Lower leg skin (tissue), 3 donors: ENCODE measurements at regions not wholly inside any gene's neighbourhood (a gene's known extent, or its start where the extent isn't known, plus 50 kb on each side); places are given as distances from the start of the nearest gene placed in this dataset.

Experiments
- POLR2A ChIP-seq, 2 donors: fragments of 450-650 bp; IDR thresholded peaks; one replicate each; pipeline ENCODE4 v1.6.1; 2016 to 2017; ENCODE audit warnings: antibody characterized with exemption in 2 of 2, mild to moderate bottlenecking in 1 of 2, moderate library complexity in 1 of 2
- TF ChIP-seq, protein P1 (sequence below), 3 donors: fragments of 450-650 bp; IDR thresholded peaks; one replicate each; pipeline ENCODE4 v1.5.1; 2016; ENCODE audit warnings: antibody characterized with exemption in 3 of 3, mild to moderate bottlenecking in 3 of 3, moderate library complexity in 2 of 3

DNA sequence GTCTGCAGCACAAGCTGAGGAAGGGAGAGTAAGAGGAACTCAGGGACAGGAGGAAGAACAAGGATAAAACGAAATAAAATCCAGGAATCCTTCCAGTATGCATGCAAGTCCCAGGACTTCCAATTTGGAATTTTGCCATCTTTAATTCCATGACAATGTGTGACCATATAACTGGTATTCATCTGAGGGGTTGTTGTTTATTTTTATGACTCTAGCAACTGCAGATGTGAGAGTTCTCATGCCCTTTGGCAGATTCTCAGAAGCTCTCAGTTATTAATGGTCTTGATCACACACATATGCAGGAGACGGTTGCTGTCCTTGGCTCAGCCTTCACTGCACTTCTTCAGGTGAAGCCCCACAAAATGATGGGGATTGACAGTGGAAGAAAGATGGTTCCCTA lies 148.2 kb downstream of the SMIM20 start:
- TF ChIP-seq, protein P1, sequence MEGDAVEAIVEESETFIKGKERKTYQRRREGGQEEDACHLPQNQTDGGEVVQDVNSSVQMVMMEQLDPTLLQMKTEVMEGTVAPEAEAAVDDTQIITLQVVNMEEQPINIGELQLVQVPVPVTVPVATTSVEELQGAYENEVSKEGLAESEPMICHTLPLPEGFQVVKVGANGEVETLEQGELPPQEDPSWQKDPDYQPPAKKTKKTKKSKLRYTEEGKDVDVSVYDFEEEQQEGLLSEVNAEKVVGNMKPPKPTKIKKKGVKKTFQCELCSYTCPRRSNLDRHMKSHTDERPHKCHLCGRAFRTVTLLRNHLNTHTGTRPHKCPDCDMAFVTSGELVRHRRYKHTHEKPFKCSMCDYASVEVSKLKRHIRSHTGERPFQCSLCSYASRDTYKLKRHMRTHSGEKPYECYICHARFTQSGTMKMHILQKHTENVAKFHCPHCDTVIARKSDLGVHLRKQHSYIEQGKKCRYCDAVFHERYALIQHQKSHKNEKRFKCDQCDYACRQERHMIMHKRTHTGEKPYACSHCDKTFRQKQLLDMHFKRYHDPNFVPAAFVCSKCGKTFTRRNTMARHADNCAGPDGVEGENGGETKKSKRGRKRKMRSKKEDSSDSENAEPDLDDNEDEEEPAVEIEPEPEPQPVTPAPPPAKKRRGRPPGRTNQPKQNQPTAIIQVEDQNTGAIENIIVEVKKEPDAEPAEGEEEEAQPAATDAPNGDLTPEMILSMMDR (IDR thresholded peaks at IDR 0.05): no peak
- no peak for TF ChIP-seq POLR2A (IDR thresholded peaks at IDR 0.05)
